ENCODE measurements at regions not wholly inside any gene's neighbourhood (a gene's known extent, or its start where the extent isn't known, plus 50 kb on each side); places are given as distances from the start of the nearest gene placed in this dataset.

DNA sequence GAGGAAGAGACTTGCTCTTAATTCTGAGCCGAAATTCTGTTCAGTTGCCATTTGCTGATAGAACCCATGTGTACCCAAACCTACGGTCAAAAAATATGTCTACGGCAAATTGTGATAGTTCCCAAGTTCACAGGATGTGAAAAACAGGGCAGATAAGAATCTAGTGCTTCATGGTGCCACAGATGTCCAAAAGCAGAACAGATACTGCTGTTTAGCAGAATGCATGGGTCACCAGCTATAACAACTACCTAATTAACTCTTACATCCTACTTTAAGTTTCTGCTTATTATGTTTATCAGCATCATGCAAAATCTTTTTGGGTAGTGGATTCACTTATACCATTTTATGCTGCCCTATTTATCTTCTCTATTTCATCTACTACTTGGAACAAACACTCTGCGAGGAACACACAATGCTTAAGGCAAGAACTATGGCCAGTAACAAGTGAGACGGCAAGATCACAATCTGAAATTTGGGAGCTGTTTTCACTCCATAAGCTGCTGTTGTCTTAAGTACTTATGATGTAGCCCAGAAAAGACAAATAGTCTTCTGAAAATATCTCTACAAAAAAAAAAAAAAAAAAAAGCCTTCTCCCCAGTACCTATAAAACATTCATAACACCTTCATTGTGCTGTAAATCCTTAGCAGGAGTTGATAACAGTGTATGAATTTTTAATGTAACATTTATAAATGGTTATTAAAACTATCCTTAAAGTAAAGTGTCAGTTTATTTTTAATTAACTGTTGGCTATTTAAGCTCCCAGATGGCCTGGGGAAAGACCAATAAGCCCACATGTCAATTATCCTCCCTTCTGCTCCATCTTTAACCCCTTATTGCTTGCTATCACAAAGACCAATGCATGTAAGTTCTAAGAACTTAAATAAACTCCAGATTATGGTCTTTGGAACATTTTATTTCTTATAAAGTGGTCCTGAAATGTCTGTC is 232.3 kb downstream of the TLR4 start:
- TF ChIP-seq POLR2A (IDR thresholded peaks at IDR 0.05; ENCODE audit: low read depth, low read length) (no peak), POU2F2 (IDR thresholded peaks at IDR 0.05; ENCODE audit: low read depth, low read length) (no peak)

Data from GM12891 (cell line).